ENCODE measurements at regions not wholly inside any gene's neighbourhood (a gene's known extent, or its start where the extent isn't known, plus 50 kb on each side); places are given as distances from the start of the nearest gene placed in this dataset.

GRCh38 chr6:51541847-51542246, 545.6 kb downstream of the PKHD1 start:
- DNase-seq (ENCODE audit: low read depth), result peak; percentile 3

DNA sequence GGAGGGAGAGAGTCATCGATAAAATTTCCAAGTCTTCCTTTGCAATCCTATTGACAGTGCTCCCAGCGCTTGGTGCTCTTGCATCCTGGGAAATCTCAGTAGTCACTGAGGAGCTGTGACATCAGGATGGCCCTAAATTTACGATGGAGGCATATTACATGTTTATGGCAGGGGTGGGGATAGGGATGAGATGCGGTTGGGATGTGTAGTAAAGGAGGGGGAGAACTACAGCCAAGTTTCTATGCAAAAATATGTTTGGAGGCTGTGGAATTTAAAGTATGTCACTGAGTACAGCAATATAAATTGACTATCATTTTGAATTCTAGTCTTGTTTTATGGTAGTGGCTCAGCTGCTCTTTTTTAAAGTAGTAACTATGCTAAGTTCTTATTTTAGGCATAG, 544.9 kb downstream of the PKHD1 start:
- DNase-seq (ENCODE audit: low read depth), result no peak

DNA sequence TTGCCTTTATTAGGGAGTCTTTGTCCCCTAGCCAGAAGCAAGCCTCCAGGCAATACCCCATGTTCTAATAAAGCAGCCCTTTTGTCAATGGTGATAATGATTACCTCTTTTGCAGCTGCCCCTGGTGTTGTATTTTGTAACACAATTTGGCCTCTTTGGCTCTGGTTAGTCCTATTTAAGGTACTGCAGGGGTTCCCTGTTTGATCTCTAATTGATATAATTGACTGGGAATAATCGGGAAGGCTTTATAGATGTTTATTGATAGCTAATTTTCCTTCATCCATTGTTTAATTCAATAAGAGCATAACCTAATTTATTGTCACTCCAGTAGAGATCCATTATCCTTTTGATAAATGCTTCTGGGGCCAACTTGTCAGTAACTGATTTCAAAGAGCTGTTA, 537.2 kb downstream of the PKHD1 start:
- DNase-seq (ENCODE audit: low read depth), result no peak

- DNase-seq (ENCODE audit: low read depth), result no peak
These were observed 535.0 kb downstream of the PKHD1 start for GRCh38 chr6:51552435-51552834.

- DNase-seq (ENCODE audit: low read depth), result no peak
These were observed 534.0 kb downstream of the PKHD1 start for GRCh38 chr6:51553246-51554015.

GRCh38 chr6:51554029-51554428, 533.4 kb downstream of the PKHD1 start:
- DNase-seq (ENCODE audit: low read depth), result no peak

DNA sequence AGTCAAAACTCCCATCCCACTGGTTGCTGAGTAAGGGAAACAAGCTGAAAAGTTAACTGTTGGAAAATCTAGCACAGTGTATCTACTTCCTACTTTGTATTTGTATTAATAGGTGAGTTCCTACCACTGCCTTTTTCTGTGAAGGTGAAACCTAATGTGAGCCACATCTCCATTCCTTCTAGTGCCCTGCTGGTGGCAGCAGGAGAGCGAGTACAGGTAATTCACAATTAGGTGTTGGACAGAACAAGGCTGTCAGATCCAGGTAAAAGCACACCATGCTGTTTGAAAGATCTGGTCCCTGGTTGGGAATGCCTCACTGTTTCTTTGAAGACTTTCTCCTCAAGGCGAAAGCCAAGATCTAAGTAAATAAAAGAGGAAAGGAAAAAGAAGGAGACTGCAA, 528.4 kb downstream of the PKHD1 start:
- DNase-seq (ENCODE audit: low read depth), result no peak

GRCh38 chr6:51562198-51562597, 525.2 kb downstream of the PKHD1 start:
- no peak for DNase-seq (ENCODE audit: low read depth)

All from fibroblast of the conjunctiva (primary cell).